ENCODE measurements at regions not wholly inside any gene's neighbourhood (a gene's known extent, or its start where the extent isn't known, plus 50 kb on each side); places are given as distances from the start of the nearest gene placed in this dataset.

DNA sequence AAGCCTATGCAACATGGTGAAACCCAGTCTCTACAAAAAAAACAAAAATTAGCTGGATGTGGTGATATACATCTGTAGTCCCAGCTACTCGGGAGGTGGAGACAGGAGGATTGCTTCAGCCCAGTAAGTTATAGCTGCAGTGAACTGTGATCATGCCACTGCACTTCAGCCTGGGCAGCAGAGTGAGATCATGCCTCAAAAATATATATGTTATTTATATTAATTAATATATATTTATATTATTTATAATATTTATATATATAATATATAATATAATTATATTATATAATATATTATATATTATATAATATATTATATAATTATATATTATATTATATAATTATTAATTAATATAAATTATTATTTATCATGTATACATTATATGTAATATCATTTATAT, 1158.4 kb upstream of the AUTS2 start:
- TF ChIP-seq, protein P1, sequence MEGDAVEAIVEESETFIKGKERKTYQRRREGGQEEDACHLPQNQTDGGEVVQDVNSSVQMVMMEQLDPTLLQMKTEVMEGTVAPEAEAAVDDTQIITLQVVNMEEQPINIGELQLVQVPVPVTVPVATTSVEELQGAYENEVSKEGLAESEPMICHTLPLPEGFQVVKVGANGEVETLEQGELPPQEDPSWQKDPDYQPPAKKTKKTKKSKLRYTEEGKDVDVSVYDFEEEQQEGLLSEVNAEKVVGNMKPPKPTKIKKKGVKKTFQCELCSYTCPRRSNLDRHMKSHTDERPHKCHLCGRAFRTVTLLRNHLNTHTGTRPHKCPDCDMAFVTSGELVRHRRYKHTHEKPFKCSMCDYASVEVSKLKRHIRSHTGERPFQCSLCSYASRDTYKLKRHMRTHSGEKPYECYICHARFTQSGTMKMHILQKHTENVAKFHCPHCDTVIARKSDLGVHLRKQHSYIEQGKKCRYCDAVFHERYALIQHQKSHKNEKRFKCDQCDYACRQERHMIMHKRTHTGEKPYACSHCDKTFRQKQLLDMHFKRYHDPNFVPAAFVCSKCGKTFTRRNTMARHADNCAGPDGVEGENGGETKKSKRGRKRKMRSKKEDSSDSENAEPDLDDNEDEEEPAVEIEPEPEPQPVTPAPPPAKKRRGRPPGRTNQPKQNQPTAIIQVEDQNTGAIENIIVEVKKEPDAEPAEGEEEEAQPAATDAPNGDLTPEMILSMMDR (IDR thresholded peaks at IDR 0.05), result no peak
- TF ChIP-seq POLR2A (IDR thresholded peaks at IDR 0.05), result no peak
